ENCODE measurements at regions not wholly inside any gene's neighbourhood (a gene's known extent, or its start where the extent isn't known, plus 50 kb on each side); places are given as distances from the start of the nearest gene placed in this dataset.
"Not testable (repeated sequence)": the region's sequence is repeated elsewhere in the genome, so short reads cannot be mapped to it uniquely, and the experiment has no call there.

- TF ChIP-seq, protein P1, sequence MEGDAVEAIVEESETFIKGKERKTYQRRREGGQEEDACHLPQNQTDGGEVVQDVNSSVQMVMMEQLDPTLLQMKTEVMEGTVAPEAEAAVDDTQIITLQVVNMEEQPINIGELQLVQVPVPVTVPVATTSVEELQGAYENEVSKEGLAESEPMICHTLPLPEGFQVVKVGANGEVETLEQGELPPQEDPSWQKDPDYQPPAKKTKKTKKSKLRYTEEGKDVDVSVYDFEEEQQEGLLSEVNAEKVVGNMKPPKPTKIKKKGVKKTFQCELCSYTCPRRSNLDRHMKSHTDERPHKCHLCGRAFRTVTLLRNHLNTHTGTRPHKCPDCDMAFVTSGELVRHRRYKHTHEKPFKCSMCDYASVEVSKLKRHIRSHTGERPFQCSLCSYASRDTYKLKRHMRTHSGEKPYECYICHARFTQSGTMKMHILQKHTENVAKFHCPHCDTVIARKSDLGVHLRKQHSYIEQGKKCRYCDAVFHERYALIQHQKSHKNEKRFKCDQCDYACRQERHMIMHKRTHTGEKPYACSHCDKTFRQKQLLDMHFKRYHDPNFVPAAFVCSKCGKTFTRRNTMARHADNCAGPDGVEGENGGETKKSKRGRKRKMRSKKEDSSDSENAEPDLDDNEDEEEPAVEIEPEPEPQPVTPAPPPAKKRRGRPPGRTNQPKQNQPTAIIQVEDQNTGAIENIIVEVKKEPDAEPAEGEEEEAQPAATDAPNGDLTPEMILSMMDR (IDR thresholded peaks at IDR 0.05; ENCODE audit: low read depth, low read length), result no peak
- Histone ChIP-seq H3K27me3 (no peaks in the 10 kb centered on the region), H3K4me1 (ENCODE audit: low read depth) (no peaks in the 10 kb centered on the region), H3K27ac (no peak overlapping the region), H3K4me3 (no peak overlapping the region), H3K9me3 (ENCODE audit: low read depth) (no peaks in the 10 kb centered on the region), H3K36me3 (no peaks in the 10 kb centered on the region)
- no peak for DNase-seq (ENCODE audit: low read depth in 1 of 2, low spot score in 1 of 2)
These were observed 686.3 kb downstream of the XPNPEP1 start for GRCh38 chr10:109237050-109237449.

- not testable (repeated sequence) for H3K36me3 ChIP-seq; H3K4me1 ChIP-seq (ENCODE audit: low read depth); H3K27ac ChIP-seq; H3K27me3 ChIP-seq; H3K4me3 ChIP-seq; H3K9me3 ChIP-seq (ENCODE audit: low read depth); DNase-seq (ENCODE audit: low read depth in 1 of 2, low spot score in 1 of 2)
These were observed 699.8 kb downstream of the XPNPEP1 start for GRCh38 chr10:109223533-109223932.

GRCh38 chr10:109219935-109220605 lies 703.2 kb downstream of the XPNPEP1 start:
- H3K27me3 ChIP-seq, result no peaks in the 10 kb centered on the region
- no peaks in the 10 kb centered on the region for H3K4me1 ChIP-seq (ENCODE audit: low read depth)
- H3K27ac ChIP-seq, result no peak overlapping the region
- no peak overlapping the region for H3K4me3 ChIP-seq
- no peak for DNase-seq (ENCODE audit: low read depth in 1 of 2, low spot score in 1 of 2)
- H3K9me3 ChIP-seq (ENCODE audit: low read depth), result no peaks in the 10 kb centered on the region
- no peaks in the 10 kb centered on the region for H3K36me3 ChIP-seq
- TF ChIP-seq, protein P1 (IDR thresholded peaks at IDR 0.05; ENCODE audit: low read depth, low read length), result no peak

- H3K27ac ChIP-seq, result no peak overlapping the region
- no peaks in the 10 kb centered on the region for H3K36me3 ChIP-seq
These were observed 705.1 kb downstream of the XPNPEP1 start for GRCh38 chr10:109218207-109218606.

DNA sequence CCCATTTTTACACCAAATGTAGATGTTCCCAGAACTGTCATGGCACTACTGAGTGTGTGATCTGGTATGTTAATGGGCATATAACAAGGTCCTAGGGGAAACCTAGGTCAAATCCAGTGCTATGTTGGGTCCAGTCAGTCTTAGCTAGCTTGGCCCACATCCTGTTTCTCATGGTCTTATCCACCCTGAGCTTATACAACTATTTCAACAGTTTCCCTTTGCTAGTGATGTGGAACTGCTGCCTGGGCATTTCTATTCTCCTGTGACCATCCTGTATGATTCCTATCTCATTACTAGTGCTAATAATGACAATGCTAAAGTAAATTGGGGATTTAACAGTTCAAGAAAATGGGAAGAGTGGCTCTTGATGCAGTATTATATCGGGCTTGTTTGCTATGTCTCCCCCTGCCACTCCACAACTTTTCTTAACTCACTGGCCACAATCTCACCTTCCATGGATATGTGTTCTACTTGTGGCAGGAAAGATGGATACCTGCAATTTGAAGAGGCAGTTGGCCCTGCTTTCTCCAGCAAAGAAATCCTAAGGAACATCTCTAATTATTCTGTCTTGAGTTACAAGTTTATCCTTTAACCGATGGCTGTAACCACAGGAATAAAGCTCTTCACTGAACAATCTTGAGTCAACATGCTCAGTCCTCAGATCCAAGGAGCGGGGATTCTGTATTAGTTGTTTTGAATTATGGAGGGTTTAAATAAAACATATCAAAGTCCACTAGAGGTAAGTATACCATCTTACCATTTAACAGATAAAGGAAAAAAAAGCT lies 707.8 kb downstream of the XPNPEP1 start:
- no peaks in the 10 kb centered on the region for H3K9me3 ChIP-seq (ENCODE audit: low read depth)
- no peak for DNase-seq (ENCODE audit: low read depth in 1 of 2, low spot score in 1 of 2)
- no peak overlapping the region for H3K4me3 ChIP-seq
- H3K27ac ChIP-seq, result no peak overlapping the region
- TF ChIP-seq, protein P1 (IDR thresholded peaks at IDR 0.05; ENCODE audit: low read depth, low read length), result no peak
- H3K27me3 ChIP-seq, result no peaks in the 10 kb centered on the region
- H3K36me3 ChIP-seq, result no peaks in the 10 kb centered on the region
- no peaks in the 10 kb centered on the region for H3K4me1 ChIP-seq (ENCODE audit: low read depth)

More at GRCh38 chr10:109218207-109218606, 705.1 kb downstream of the XPNPEP1 start:
- no peaks in the 10 kb centered on the region for H3K27me3 ChIP-seq
- DNase-seq (ENCODE audit: low read depth in 1 of 2, low spot score in 1 of 2), result no peak
- no peaks in the 10 kb centered on the region for H3K4me1 ChIP-seq (ENCODE audit: low read depth)
- H3K4me3 ChIP-seq, result no peak overlapping the region
- TF ChIP-seq, protein P1 (IDR thresholded peaks at IDR 0.05; ENCODE audit: low read depth, low read length), result no peak
- no peaks in the 10 kb centered on the region for H3K9me3 ChIP-seq (ENCODE audit: low read depth)

DNA sequence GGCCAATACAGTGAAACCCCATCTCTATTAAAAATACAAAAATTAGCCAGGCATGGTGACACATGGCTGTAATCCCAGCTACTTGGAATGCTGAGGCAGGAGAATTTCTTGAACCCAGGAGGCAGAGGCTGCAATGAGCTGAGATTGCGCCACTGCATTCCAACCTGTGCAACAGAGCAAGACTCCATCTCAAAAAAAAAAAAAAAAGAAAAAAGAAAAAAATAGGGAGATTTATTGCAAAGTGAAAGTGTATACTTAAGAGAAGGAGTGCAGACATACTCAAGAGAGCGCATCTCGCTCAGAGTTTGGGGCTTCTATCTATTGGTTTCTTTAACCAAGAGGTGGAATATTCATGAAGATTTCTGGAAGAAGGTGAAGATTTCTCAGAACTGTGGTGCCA lies 708.4 kb downstream of the XPNPEP1 start:
- H3K4me3 ChIP-seq; H3K27ac ChIP-seq; H3K9me3 ChIP-seq (ENCODE audit: low read depth); H3K36me3 ChIP-seq; DNase-seq (ENCODE audit: low read depth in 1 of 2, low spot score in 1 of 2); H3K4me1 ChIP-seq (ENCODE audit: low read depth); H3K27me3 ChIP-seq: not testable (repeated sequence)
